Activated CD4-positive, alpha-beta T cell treated with anti-CD3 and anti-CD28 coated beads, Interleukin-10, Interleukin-2, amounts not matched to agents 100 ng/mL and 50 ng/mL, durations not matched to agents 16 hours and 8 hours (primary cell): ENCODE measurements at regions not wholly inside any gene's neighbourhood (a gene's known extent, or its start where the extent isn't known, plus 50 kb on each side); places are given as distances from the start of the nearest gene placed in this dataset.
"Not testable (repeated sequence)": the region's sequence is repeated elsewhere in the genome, so short reads cannot be mapped to it uniquely, and the experiment has no call there.

Experiments
- DNase-seq: peaks from one replicate; pipeline ENCODE4 v3.0.0-alpha.2; 2020

- no peak for DNase-seq
These were observed 1048.7 kb upstream of the NUDT12 start for GRCh38 chr5:104611135-104611767.

- no peak for DNase-seq
These were observed 1043.8 kb upstream of the NUDT12 start for GRCh38 chr5:104606258-104606829.

- DNase-seq = no peak
These were observed 1037.1 kb upstream of the NUDT12 start for GRCh38 chr5:104599726-104600125.

GRCh38 chr5:104598285-104598684 lies 1035.7 kb upstream of the NUDT12 start:
- DNase-seq = no peak

GRCh38 chr5:104594850-104595249 lies 1032.3 kb upstream of the NUDT12 start:
- DNase-seq = no peak

- no peak for DNase-seq
These were observed 1014.1 kb upstream of the NUDT12 start for GRCh38 chr5:104576677-104577076.

- DNase-seq = no peak
These were observed 1011.5 kb upstream of the NUDT12 start for GRCh38 chr5:104573949-104574709.

GRCh38 chr5:104569621-104570020 lies 1007.0 kb upstream of the NUDT12 start:
- no peak for DNase-seq

GRCh38 chr5:104564530-104564929 lies 1001.9 kb upstream of the NUDT12 start:
- DNase-seq = no peak

GRCh38 chr5:104556957-104557356 lies 994.4 kb upstream of the NUDT12 start:
- no peak for DNase-seq

GRCh38 chr5:104551628-104552027 lies 989.0 kb upstream of the NUDT12 start:
- DNase-seq = no peak

GRCh38 chr5:104546871-104547270 lies 984.3 kb upstream of the NUDT12 start:
- DNase-seq = not testable (repeated sequence)

- DNase-seq = no peak
These were observed 978.7 kb upstream of the NUDT12 start for GRCh38 chr5:104541141-104541785.

GRCh38 chr5:104540448-104540847 lies 977.9 kb upstream of the NUDT12 start:
- no peak for DNase-seq

- DNase-seq = no peak
These were observed 977.2 kb upstream of the NUDT12 start for GRCh38 chr5:104539618-104540350.

GRCh38 chr5:104538734-104539133 lies 976.1 kb upstream of the NUDT12 start:
- DNase-seq = no peak

GRCh38 chr5:104533498-104533897 lies 970.9 kb upstream of the NUDT12 start:
- no peak for DNase-seq

GRCh38 chr5:104526866-104527265 lies 964.3 kb upstream of the NUDT12 start:
- DNase-seq = no peak

- no peak for DNase-seq
These were observed 951.1 kb upstream of the NUDT12 start for GRCh38 chr5:104513640-104514072.

- no peak for DNase-seq
These were observed 950.6 kb upstream of the NUDT12 start for GRCh38 chr5:104513121-104513602.

GRCh38 chr5:104512063-104512825 lies 949.7 kb upstream of the NUDT12 start:
- no peak for DNase-seq

- no peak for DNase-seq
These were observed 935.7 kb upstream of the NUDT12 start for GRCh38 chr5:104498281-104498680.
